Small intestine (tissue), 7 donors: ENCODE measurements at regions not wholly inside any gene's neighbourhood (a gene's known extent, or its start where the extent isn't known, plus 50 kb on each side); places are given as distances from the start of the nearest gene placed in this dataset.

ENCODE experiments used
- DNase-seq, 2 donors: peaks; one replicate each; pipeline versions ENCODE4 v3.0.0 to v3.0.0-alpha.2; 2013
- FAIRE-seq: peaks from 2 replicates; lab custom pipeline; 2012; peaks lifted over from hg19 to GRCh38; lab: Jason Lieb, UNC
- H3K27ac ChIP-seq, 3 donors: one replicate each; pipeline ENCODE4 v1.5.1; 2013; ENCODE audit warnings: low read length in 2 of 3, mild to moderate bottlenecking in 2 of 3, control low read depth in 1 of 3, inconsistent platforms in 1 of 3, low read depth in 1 of 3, moderate library complexity in 1 of 3
- H3K27me3 ChIP-seq, 3 donors: one replicate each; pipeline ENCODE4 v1.6.1; 2013; ENCODE audit warnings: low read length in 3 of 3, inconsistent platforms in 1 of 3; ENCODE audit not compliant: control insufficient read depth in 3 of 3, insufficient read depth in 3 of 3
- H3K36me3 ChIP-seq, 3 donors: one replicate each; pipeline ENCODE4 v1.6.1; 2013; ENCODE audit warnings: low read length in 3 of 3, inconsistent platforms in 1 of 3, low read depth in 1 of 3, mild to moderate bottlenecking in 1 of 3, moderate library complexity in 1 of 3; ENCODE audit not compliant: control insufficient read depth in 3 of 3, insufficient read depth in 2 of 3
- H3K4me1 ChIP-seq, 3 donors: one replicate each; pipeline ENCODE4 v1.6.1; 2013; ENCODE audit warnings: low read length in 2 of 3, inconsistent platforms in 1 of 3, low read depth in 1 of 3, mild to moderate bottlenecking in 1 of 3, moderate library complexity in 1 of 3; ENCODE audit not compliant: control insufficient read depth in 3 of 3, insufficient read depth in 2 of 3
- H3K4me3 ChIP-seq, 3 donors: one replicate each; pipeline ENCODE4 v1.5.1; 2013; ENCODE audit warnings: low read length in 3 of 3, control low read depth in 1 of 3, inconsistent platforms in 1 of 3, low read depth in 1 of 3, mild to moderate bottlenecking in 1 of 3, moderate library complexity in 1 of 3
- H3K9me3 ChIP-seq, 2 donors: one replicate each; pipeline ENCODE4 v1.6.1; 2013; ENCODE audit warnings: low read depth in 1 of 2, low read length in 1 of 2; ENCODE audit not compliant: control insufficient read depth in 2 of 2, insufficient read depth in 1 of 2
- WGBS, 3 donors: extraction: QIAGEN DNeasy Blood & Tissue Kit; methylation state at CpG; one replicate each; pipeline ENCODE4 v1.1.7; 2013; 5-methylcytosine and 5-hydroxymethylcytosine counted together
- donor health status: healthy with polysubstance abuse.
- donor health status: control.
- donor health status: control.
- donor health status: Bipolar disorder and iron deficiency.
- donor health status: healthy.

DNA sequence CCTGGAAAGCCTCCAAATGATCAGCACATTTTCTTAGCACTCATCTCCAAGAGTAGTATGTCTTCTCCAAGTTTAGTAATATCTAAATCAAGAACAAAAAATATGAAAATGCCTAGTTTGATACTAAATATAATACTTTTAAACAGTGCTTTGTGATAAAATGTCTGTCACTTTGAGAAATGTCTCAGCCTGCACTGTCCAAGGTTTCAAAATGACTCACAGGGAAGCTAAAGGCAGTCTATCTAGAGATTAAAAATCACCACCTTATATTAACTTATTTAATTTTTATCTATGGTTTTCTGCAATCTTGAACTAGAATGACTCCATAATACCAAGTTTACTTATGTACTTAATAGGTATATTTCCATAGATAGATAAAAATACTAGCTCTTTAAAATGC is 633.0 kb upstream of the C9orf72 start:
- no peaks in the 10 kb centered on the region for H3K27me3 ChIP-seq
- DNase-seq, result no peak
- no peak overlapping the region for H3K4me3 ChIP-seq
- no peak overlapping the region for H3K27ac ChIP-seq
- H3K4me1 ChIP-seq, result no peaks in the 10 kb centered on the region
- FAIRE-seq, result no peak
- H3K36me3 ChIP-seq, result no peaks in the 10 kb centered on the region
- no peaks in the 10 kb centered on the region for H3K9me3 ChIP-seq

DNA sequence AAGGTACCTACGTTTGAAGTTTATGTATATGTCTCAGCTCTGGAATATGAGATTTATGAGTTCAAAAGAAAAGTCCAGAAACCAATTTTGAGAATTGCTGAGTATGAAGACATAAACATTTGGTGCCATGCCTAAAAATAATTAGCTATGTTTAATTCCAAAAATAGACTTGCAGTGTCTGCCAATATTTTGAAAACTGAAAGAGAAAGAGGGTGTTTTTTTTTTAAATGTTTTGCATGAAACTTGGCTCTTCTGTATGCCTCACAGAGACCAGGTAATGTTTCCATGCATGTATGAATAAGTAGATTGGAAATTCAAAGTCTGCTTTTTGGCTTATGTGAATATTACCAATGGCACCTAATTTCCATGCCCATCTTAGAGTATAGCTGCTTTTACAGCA is 634.4 kb upstream of the C9orf72 start:
- FAIRE-seq (no peak), DNase-seq (no peak)
- no peaks in the 10 kb centered on the region for H3K9me3 ChIP-seq
- no peaks in the 10 kb centered on the region for H3K27me3 ChIP-seq
- H3K27ac ChIP-seq, result no peak overlapping the region
- no peak overlapping the region for H3K4me3 ChIP-seq
- WGBS, 3 donors, result 47 to 57% (median 53%) methylated on average over 1 of the region's 1 CpG
- H3K36me3 ChIP-seq, result no peaks in the 10 kb centered on the region
- H3K4me1 ChIP-seq, result no peaks in the 10 kb centered on the region

DNA sequence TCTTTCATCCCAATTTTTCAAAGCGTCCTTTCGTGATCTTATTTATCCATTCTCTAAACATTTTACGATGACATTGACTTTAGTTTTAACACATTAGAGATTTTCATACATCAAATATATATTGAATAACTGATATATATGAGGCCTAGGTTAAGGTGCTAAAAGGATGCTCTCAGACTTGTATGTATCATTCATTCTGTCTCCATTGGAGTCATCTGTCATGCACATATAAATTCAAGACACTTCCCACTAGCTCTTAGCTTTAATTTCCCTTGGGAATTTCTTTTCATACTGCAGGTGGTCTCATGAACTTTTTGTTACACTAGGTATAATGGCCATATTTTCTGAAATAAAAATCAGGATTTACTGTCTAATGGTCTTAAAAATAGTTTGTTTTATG is 635.8 kb upstream of the C9orf72 start:
- Histone ChIP-seq H3K9me3 (no peaks in the 10 kb centered on the region), H3K36me3 (no peaks in the 10 kb centered on the region), H3K27ac (no peak overlapping the region), H3K4me3 (no peak overlapping the region), H3K4me1 (no peaks in the 10 kb centered on the region), H3K27me3 (no peaks in the 10 kb centered on the region)
- DNase-seq (no peak), FAIRE-seq (no peak)
- WGBS, 3 donors, result 92 to 94% (median 92%) methylated on average over 3 of the region's 3 CpGs

- FAIRE-seq, result no peak
- Histone ChIP-seq H3K4me1 (no peaks in the 10 kb centered on the region), H3K9me3 (no peaks in the 10 kb centered on the region), H3K27ac (no peak overlapping the region), H3K36me3 (no peaks in the 10 kb centered on the region), H3K27me3 (no peaks in the 10 kb centered on the region), H3K4me3 (no peak overlapping the region)
- peak in 1 of 2 donors; percentile 2 for DNase-seq
Measured at GRCh38 chr9:28212979-28213378, 639.7 kb upstream of the C9orf72 start.

DNA sequence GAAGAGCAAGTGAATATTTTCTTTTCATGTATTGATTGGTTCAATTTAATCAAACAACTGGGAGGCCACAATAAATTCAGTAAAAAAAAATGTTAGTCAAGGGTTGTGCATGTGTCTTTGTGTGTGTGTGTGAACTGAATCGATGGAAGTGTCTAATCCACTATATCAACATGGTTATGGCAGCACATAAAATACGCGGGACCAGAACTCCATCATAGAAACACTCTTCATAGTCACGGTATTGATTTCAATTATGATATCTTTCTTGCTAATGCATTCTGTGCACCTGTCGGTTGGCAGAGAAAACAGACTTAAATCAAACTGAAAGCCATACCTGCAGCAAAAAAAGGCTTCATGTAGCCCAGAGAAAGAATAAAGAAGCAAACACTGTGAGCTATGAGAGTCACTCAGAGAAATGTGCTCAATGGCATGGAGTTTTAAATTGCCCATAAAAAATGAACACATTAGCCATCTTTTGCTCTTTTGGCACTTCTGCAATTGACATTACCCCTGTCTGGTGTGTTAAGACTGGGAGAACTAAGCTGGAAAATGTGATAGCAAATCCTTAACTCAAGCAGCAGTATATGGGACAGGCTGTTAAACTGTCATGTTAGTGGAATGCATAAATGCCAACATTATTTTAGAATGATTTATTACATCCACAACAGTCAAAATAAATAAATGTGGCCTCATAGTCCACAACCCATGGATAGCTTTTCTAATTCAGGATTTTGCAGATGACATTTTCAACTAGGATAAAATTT is 642.4 kb upstream of the C9orf72 start:
- H3K36me3 ChIP-seq, result no peaks in the 10 kb centered on the region
- FAIRE-seq (no peak), DNase-seq (no peak)
- 54 to 74% (median 72%) methylated on average over 5 of the region's 5 CpGs for WGBS, 3 donors
- no peaks in the 10 kb centered on the region for H3K9me3 ChIP-seq
- no peak overlapping the region for H3K4me3 ChIP-seq
- H3K4me1 ChIP-seq, result no peaks in the 10 kb centered on the region
- no peaks in the 10 kb centered on the region for H3K27me3 ChIP-seq
- H3K27ac ChIP-seq, result no peak overlapping the region

GRCh38 chr9:28232686-28233085 is 659.4 kb upstream of the C9orf72 start:
- WGBS, 3 donors, result 80 to 88% (median 83%) methylated on average over 1 of the region's 1 CpG
- no peak overlapping the region for H3K27ac ChIP-seq
- FAIRE-seq, result no peak

GRCh38 chr9:28234133-28234893 is 661.0 kb upstream of the C9orf72 start:
- WGBS, 3 donors, result 60 to 74% (median 66%) methylated on average over 6 of the region's 6 CpGs
- H3K36me3 ChIP-seq, result no peaks in the 10 kb centered on the region
- H3K27me3 ChIP-seq, result no peaks in the 10 kb centered on the region
- H3K9me3 ChIP-seq, result no peaks in the 10 kb centered on the region
- no peaks in the 10 kb centered on the region for H3K4me1 ChIP-seq
- FAIRE-seq (no peak), DNase-seq (no peak)
- no peak overlapping the region for H3K4me3 ChIP-seq
- H3K27ac ChIP-seq, result no peak overlapping the region

More at GRCh38 chr9:28232686-28233085, 659.4 kb upstream of the C9orf72 start:
- no peak overlapping the region for H3K4me3 ChIP-seq
- no peaks in the 10 kb centered on the region for H3K27me3 ChIP-seq
- no peaks in the 10 kb centered on the region for H3K9me3 ChIP-seq
- DNase-seq, result no peak
- no peaks in the 10 kb centered on the region for H3K36me3 ChIP-seq
- H3K4me1 ChIP-seq, result no peaks in the 10 kb centered on the region

DNA sequence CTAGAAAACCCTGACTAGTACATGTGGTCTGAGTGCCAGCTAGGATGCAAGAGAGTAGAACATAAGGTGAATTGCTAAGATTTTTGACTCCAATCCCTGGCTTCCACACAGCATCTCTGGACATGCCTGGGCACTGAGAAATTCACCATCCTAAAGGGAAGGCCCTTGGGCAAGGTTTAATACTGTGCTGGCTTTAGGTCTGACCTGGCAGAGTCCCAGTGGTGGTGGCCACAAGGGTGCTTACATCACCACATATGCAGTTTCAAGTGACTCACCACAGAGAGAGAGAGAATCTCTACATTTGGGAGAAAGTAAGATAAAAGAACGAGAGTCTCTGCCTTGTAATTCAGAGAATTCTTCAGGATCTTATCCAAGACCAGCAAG is 661.6 kb upstream of the C9orf72 start:
- Histone ChIP-seq H3K36me3 (no peaks in the 10 kb centered on the region), H3K4me1 (no peaks in the 10 kb centered on the region), H3K4me3 (no peak overlapping the region), H3K9me3 (no peaks in the 10 kb centered on the region), H3K27ac (no peak overlapping the region), H3K27me3 (no peaks in the 10 kb centered on the region)
- FAIRE-seq, result no peak
- 20 to 63% (median 36%) methylated on average over 1 of the region's 1 CpG for WGBS, 3 donors
- DNase-seq, result no peak
